ENCODE measurements at regions not wholly inside any gene's neighbourhood (a gene's known extent, or its start where the extent isn't known, plus 50 kb on each side); places are given as distances from the start of the nearest gene placed in this dataset.

DNA sequence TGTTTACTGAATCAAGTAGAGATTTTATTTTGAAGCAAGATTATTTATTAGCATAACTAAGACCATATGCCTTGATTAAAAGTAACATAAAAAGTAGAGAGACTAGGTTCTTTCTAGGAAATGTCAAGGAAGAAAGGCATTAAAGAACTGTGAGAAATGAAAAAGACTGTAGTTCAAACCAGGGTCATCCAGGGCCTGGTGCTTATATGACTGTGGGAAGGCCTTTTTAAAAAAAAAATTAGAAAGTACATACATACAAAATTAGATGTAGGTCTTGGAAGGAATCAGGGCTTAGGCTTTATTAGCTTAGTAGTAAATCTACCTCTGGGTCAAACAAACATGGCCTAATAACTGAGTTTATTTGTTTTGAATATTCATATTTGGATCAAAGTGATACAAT is 173.9 kb upstream of the TBL1XR1 start:
- TF ChIP-seq, protein P1, sequence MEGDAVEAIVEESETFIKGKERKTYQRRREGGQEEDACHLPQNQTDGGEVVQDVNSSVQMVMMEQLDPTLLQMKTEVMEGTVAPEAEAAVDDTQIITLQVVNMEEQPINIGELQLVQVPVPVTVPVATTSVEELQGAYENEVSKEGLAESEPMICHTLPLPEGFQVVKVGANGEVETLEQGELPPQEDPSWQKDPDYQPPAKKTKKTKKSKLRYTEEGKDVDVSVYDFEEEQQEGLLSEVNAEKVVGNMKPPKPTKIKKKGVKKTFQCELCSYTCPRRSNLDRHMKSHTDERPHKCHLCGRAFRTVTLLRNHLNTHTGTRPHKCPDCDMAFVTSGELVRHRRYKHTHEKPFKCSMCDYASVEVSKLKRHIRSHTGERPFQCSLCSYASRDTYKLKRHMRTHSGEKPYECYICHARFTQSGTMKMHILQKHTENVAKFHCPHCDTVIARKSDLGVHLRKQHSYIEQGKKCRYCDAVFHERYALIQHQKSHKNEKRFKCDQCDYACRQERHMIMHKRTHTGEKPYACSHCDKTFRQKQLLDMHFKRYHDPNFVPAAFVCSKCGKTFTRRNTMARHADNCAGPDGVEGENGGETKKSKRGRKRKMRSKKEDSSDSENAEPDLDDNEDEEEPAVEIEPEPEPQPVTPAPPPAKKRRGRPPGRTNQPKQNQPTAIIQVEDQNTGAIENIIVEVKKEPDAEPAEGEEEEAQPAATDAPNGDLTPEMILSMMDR (conservative IDR thresholded peaks at IDR 0.05; ENCODE audit: low read depth, low read length): no peak
- TF ChIP-seq EZH2 (IDR thresholded peaks at IDR 0.05; ENCODE audit: low read length, unreplicated experiment) (no peak), EZH2phosphoT487 (IDR thresholded peaks at IDR 0.05; ENCODE audit: borderline replicate concordance, low read length) (no peak)

Data from PC-3 (cell line).